Vagina (tissue), 2 donors: ENCODE measurements at regions not wholly inside any gene's neighbourhood (a gene's known extent, or its start where the extent isn't known, plus 50 kb on each side); places are given as distances from the start of the nearest gene placed in this dataset.

ENCODE experiments used
- DNase-seq, 2 donors: peaks; one replicate each; pipeline ENCODE4 v3.0.0-alpha.2; 2017; ENCODE audit errors: extremely low spot score in 2 of 2
- H3K27ac ChIP-seq: fragments of 200-600 bp; sonication (generic); one replicate; pipeline ENCODE4 v1.5.1; 2019
- H3K27me3 ChIP-seq: fragments of 200-600 bp; sonication (generic); one replicate; pipeline ENCODE4 v1.5.1; 2019
- H3K36me3 ChIP-seq, 2 donors: fragments of 200-600 bp; sonication (generic); one replicate each; pipeline ENCODE4 v1.5.1; 2017 to 2019
- H3K4me1 ChIP-seq: fragments of 200-600 bp; sonication (generic); one replicate; pipeline ENCODE4 v1.5.1; 2019
- H3K4me3 ChIP-seq, 2 donors: fragments of 200-600 bp; sonication (generic); 1 replicate in 1 of 2; 2 replicates in 1 of 2; pipeline ENCODE4 v1.5.1; 2016 to 2019
- H3K9me3 ChIP-seq: fragments of 200-600 bp; sonication (generic); one replicate; pipeline ENCODE4 v1.5.1; 2019
- POLR2A ChIP-seq, 2 donors: fragments of 450-650 bp; IDR thresholded peaks; one replicate each; pipeline ENCODE4 v1.6.1; 2017; ENCODE audit warnings: antibody characterized with exemption in 2 of 2, mild to moderate bottlenecking in 2 of 2, moderate library complexity in 2 of 2
- POLR2AphosphoS5 ChIP-seq, 2 donors: sonication (generic); formaldehyde crosslinking; IDR thresholded peaks; one replicate each; pipeline ENCODE4 v1.9.0; 2017; ENCODE audit warnings: antibody characterized with exemption in 2 of 2, mild to moderate bottlenecking in 2 of 2, low read depth in 1 of 2; ENCODE audit not compliant: insufficient read depth in 1 of 2
- intact Hi-C: fragments of 100-400 bp; cut with DNase I; formaldehyde crosslinking; loops from one replicate; pipeline ENCODE4 v1.15.1; 2023
- TF ChIP-seq, protein P1 (sequence below), 3 experiments: fragments of 450-650 bp in 2 of 3; fragments of 200-600 bp in 1 of 3; sonication (generic) in 1 of 3; IDR thresholded peaks; one replicate each; pipeline ENCODE4 v1.5.1; 2017 to 2019; ENCODE audit warnings: antibody characterized with exemption in 3 of 3, mild to moderate bottlenecking in 2 of 3, moderate library complexity in 2 of 3

DNA sequence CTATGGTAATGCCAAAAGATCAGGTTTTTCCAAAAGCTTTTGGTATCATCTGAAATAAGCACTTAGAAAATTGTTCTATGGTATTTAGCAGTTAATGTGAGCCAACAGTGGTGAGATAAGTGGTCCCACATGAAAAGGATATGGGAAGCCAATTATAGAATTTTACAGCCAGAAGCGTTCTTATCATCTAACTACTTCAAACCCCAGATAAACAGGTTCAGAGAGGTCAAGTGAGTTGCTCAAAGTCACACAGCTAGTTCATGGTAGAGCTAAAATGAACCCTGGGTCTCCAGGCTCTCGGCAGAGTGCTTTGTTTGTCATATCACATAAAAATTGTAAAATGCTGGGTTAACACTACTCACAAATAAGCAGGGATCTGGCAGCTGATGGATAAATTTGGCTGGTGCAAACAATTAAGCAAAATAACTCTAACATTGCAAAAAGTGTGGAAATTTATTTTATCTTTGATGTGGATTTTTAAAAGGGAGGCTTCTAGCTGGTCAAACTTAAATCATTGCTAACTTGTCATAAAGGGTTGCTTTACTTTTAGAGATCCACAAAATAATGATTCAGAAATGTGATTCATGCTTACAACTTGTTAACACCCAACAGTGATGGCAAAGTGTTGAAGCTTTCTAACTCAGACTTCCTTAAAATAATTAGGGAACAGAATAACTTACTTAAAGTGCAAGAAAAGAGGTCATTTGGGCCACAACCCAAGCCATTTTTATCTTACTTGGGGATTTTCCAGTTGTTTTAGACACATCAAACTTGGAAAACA is 202.8 kb upstream of the TBC1D5 start:
- Histone ChIP-seq H3K9me3 (no peaks in the 10 kb centered on the region), H3K36me3 (no peaks in the 10 kb centered on the region), H3K27ac (no peak overlapping the region), H3K4me1 (no peaks in the 10 kb centered on the region), H3K4me3 (no peak overlapping the region), H3K27me3 (no peaks in the 10 kb centered on the region)
- intact Hi-C loops = no loop called here
- TF ChIP-seq, protein P1, sequence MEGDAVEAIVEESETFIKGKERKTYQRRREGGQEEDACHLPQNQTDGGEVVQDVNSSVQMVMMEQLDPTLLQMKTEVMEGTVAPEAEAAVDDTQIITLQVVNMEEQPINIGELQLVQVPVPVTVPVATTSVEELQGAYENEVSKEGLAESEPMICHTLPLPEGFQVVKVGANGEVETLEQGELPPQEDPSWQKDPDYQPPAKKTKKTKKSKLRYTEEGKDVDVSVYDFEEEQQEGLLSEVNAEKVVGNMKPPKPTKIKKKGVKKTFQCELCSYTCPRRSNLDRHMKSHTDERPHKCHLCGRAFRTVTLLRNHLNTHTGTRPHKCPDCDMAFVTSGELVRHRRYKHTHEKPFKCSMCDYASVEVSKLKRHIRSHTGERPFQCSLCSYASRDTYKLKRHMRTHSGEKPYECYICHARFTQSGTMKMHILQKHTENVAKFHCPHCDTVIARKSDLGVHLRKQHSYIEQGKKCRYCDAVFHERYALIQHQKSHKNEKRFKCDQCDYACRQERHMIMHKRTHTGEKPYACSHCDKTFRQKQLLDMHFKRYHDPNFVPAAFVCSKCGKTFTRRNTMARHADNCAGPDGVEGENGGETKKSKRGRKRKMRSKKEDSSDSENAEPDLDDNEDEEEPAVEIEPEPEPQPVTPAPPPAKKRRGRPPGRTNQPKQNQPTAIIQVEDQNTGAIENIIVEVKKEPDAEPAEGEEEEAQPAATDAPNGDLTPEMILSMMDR (IDR thresholded peaks at IDR 0.05) = no peak
- no peak for TF ChIP-seq POLR2A (IDR thresholded peaks at IDR 0.05)
- no peak for TF ChIP-seq POLR2AphosphoS5 (IDR thresholded peaks at IDR 0.05; ENCODE audit: insufficient read depth in 1 of 2, low read depth in 1 of 2)
- no peak for DNase-seq

DNA sequence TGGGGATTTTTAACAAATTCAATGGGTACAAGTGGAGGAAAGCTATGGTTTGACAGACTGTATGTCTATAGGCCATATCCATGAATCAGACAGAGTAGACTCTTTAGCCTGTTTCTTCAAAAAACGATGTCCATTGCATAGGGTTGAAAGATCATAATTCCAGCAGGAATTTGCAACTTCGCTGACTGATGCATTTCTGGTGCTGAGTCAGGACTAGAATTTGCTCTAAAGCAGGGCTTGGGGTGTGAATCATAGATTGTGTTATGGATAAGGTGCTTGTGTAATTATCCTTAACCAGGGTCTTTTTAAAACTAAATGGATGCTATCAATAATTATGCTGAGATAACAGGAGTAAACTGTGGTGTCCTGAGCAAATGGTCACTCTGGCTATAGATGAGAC is 200.4 kb upstream of the TBC1D5 start:
- no peaks in the 10 kb centered on the region for H3K9me3 ChIP-seq
- TF ChIP-seq POLR2A (IDR thresholded peaks at IDR 0.05) = no peak
- TF ChIP-seq, protein P1 (IDR thresholded peaks at IDR 0.05) = no peak
- no peak for TF ChIP-seq POLR2AphosphoS5 (IDR thresholded peaks at IDR 0.05; ENCODE audit: insufficient read depth in 1 of 2, low read depth in 1 of 2)
- DNase-seq = no peak
- H3K27me3 ChIP-seq = no peaks in the 10 kb centered on the region
- intact Hi-C loops = no loop called here
- no peaks in the 10 kb centered on the region for H3K4me1 ChIP-seq
- no peak overlapping the region for H3K4me3 ChIP-seq
- no peak overlapping the region for H3K27ac ChIP-seq
- H3K36me3 ChIP-seq = no peaks in the 10 kb centered on the region

DNA sequence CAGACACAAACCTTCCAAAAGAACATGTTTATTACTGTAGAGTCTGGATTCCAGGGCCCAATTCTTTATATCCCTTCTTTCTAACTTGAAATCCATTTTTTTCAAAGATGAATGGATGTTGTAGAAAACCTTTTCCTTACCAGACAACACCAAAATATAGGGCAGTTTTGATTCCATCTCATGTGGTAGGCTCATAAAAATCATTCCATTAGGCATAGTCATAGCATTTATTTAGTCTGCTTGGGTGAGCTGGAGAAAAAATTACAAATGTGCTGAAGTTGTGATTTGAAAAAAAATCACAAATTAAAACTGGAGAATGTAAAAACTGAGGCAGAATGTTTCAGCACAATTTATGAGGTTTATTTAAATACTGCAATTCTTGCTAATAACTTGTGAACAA is 199.3 kb upstream of the TBC1D5 start:
- Histone ChIP-seq H3K9me3 (no peaks in the 10 kb centered on the region), H3K36me3 (no peaks in the 10 kb centered on the region), H3K4me3 (no peak overlapping the region), H3K4me1 (no peaks in the 10 kb centered on the region), H3K27me3 (no peaks in the 10 kb centered on the region), H3K27ac (no peak overlapping the region)
- DNase-seq = no peak
- intact Hi-C loops = no loop called here
- TF ChIP-seq POLR2AphosphoS5 (IDR thresholded peaks at IDR 0.05; ENCODE audit: insufficient read depth in 1 of 2, low read depth in 1 of 2) = no peak
- no peak for TF ChIP-seq POLR2A (IDR thresholded peaks at IDR 0.05)
- TF ChIP-seq, protein P1 (IDR thresholded peaks at IDR 0.05) = no peak

DNA sequence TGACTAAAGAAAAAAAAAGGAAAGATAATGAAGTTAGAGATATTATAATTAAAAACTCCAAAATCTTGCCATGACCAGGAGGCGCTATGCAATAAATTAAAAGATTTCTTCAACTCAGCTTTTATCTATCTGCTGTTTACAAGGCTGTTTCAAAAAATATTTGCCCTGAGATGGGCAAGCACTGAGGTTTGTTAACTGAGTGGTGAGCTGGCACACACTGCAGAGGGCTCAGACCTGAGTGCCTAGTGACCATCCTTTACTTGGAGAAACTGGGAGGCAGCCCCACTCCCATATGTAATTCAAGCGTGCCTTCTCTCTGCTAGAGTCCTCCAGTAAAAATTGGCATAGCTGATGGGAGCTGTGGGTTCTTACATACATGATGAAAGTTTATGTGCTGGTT is 198.7 kb upstream of the TBC1D5 start:
- Histone ChIP-seq H3K27me3 (no peaks in the 10 kb centered on the region), H3K36me3 (no peaks in the 10 kb centered on the region), H3K27ac (no peak overlapping the region), H3K4me3 (no peak overlapping the region), H3K4me1 (no peaks in the 10 kb centered on the region), H3K9me3 (no peaks in the 10 kb centered on the region)
- intact Hi-C loops = no loop called here
- no peak for DNase-seq
- TF ChIP-seq, protein P1 (IDR thresholded peaks at IDR 0.05) = no peak
- TF ChIP-seq POLR2AphosphoS5 (IDR thresholded peaks at IDR 0.05; ENCODE audit: insufficient read depth in 1 of 2, low read depth in 1 of 2) = no peak
- TF ChIP-seq POLR2A (IDR thresholded peaks at IDR 0.05) = no peak

DNA sequence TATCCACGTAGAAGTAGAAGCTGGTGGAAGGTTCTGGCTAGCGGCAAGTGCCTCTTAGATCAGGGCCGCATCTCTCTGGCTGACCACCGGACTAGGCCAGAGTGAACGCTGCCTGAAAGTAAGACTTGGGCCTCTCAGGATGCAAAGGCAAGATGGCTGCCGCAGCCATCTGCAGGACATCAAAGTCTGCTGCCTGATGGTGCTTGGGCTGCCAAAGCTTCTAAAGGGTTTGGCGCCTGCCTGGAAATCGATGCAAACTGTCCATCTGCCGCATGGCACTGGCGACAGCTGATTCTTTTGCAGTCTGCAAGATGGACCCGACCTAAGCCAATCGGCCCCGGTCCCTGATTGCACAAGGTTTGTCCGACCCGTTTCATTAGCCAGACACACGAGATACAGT is 196.7 kb upstream of the TBC1D5 start:
- Histone ChIP-seq H3K27me3 (no peaks in the 10 kb centered on the region), H3K27ac (no peak overlapping the region), H3K4me3 (no peak overlapping the region), H3K36me3 (no peaks in the 10 kb centered on the region), H3K4me1 (no peaks in the 10 kb centered on the region), H3K9me3 (no peaks in the 10 kb centered on the region)
- no peak for DNase-seq
- TF ChIP-seq POLR2AphosphoS5 (IDR thresholded peaks at IDR 0.05; ENCODE audit: insufficient read depth in 1 of 2, low read depth in 1 of 2) = no peak
- TF ChIP-seq, protein P1 (IDR thresholded peaks at IDR 0.05) = no peak
- no peak for TF ChIP-seq POLR2A (IDR thresholded peaks at IDR 0.05)
- intact Hi-C loops = no loop called here
